DMS 273 (cell line): ENCODE measurements at regions not wholly inside any gene's neighbourhood (a gene's known extent, or its start where the extent isn't known, plus 50 kb on each side); places are given as distances from the start of the nearest gene placed in this dataset.

Experiments
- DNase-seq: peaks from one replicate; lab custom pipeline; 2025; ENCODE audit not compliant: unreplicated experiment; lab: John Stamatoyannopoulos, UW

DNA sequence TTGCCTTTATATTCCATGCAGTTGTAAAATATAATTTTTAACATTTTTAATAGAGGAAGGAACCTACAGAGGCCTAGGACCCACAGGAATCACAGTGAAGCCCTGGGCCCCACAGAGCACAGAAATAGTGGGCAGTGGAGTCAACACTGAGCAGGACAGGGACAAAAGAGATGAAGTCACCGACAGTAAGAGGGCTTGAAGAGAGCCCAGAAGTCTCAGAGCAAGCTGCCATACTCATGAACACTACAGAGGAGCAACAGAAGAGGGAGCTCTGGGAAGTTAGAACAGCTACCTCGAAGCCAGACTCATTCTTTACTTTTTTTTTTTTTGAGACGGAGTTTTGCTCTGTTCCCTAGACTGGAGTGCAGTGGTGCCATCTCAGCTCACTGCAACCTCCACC, 149.3 kb upstream of the TENM3 start:
- no peak for DNase-seq

DNA sequence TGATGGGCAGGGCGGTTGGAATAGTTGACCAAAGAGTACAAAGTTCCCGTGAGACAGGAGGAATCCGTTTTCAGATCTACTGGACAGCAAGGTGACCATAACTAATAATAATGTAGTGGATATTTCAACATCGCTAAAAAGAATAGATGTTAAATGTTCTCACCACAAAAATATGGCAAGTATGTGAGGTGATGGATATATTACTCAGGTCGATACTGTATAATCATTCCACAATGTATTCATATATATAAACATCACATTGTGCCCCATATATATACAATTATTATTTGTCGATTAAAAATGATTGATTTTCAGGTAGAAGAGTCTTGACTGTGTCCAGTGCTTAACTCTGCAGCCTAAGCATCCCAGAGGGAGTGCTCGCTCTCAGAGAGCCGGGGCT, 141.6 kb upstream of the TENM3 start:
- no peak for DNase-seq

DNA sequence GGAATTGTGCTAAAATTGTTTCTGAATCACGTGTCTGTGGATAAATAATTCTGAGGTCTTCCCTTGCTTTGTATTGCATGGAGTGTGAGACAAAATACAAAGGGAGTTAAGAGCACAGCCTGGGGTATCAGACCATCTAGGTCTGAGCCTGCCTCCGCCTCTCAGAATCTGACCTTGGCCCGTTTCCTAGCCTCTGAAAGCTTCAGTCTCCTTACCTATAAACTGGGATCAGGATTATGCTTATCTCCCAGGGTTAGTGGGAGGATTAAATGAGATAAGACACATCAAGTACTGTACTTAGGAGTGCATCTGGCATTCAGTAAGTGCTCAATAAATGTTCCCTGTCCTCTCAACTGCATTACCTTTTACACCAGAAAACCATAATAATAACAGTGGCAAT, 140.6 kb upstream of the TENM3 start:
- no peak for DNase-seq

DNA sequence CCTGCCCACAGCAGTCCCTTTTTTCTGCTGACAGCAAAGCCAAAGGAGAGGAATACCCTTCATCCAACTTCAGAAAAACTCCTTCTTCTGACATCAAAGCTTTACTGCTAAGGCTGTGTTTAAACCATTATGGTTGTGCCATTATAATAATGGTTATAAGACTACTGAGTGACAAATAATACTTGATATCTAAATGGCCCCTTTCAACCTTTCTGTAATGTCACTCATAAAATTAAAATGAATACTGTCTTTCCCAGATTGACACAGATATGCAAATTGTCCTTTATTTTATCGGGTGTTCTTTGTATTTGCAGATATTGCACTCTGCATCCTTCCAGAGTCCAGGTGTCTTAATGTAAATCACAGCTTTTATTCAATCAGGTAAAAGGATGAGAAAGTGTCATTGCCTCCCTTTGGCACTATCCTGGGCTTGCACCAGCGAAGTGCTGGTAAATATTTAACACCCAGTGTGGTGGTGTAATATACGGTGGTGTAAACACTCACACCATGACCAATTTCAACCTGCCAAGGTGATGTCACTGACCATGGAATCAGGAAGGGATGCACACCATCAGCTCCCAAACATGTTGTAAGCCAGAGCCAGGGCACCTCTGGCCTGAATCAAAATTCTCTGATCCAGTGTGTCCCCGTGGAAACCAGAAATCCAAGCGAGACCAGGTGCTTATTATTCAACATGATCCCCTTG, 139.4 kb upstream of the TENM3 start:
- DNase-seq, result no peak

DNA sequence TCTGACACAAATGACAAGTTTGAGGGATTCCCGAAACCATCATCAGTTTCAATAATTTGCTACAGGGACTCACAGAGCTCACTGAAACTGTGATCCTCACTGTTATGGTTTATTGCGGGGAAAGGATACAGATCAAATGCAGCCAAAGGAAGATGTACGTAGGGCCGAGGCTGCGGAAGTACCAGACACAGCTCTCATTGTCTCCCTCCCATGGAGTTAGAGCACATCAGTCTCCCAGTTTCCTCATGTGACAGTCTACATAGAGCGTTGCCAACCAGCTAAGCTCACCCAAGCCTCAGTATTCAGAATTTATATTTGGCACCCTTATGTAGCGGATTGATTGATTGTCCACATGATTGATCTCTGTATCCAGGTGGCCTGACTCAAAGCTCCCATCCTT, 137.8 kb upstream of the TENM3 start:
- no peak for DNase-seq

DNA sequence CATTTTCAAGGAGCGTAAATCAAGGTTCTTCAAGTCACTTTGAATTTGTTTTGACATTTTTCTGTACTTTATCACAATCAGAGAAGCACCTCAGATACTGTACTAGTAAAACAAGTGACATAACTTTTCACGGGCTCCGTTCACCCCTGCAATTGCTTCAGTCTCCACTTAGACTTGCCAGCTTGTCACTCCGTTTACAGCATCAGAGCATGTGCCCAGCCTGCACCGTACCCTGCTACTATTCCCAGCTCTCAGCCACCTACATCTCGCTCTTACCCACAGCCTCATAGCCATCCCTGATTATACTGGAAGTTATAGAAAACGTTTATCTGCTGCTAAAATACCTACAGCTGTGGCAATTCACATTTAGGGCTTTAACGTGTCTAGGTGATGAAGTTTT, 135.3 kb upstream of the TENM3 start:
- DNase-seq, result no peak

DNA sequence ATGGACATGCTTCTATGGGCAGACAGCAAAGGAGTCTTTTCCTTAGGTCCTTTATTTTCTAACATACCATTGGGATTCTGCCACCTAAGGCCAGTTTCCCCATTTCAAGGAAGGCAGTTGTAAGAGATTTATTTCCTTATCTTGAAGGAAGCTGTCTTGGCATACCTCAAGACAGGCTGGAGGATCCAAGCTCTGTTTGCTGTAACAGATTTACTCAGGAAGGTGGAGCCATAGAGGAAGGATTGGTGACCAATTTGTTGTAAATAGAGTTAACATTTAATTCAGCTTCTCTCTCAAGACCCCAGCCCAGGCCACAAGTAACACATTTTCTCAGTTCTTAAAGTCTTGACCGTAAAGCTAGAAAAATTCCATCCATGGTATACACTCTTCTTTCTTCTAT, 131.6 kb upstream of the TENM3 start:
- DNase-seq, result no peak

DNA sequence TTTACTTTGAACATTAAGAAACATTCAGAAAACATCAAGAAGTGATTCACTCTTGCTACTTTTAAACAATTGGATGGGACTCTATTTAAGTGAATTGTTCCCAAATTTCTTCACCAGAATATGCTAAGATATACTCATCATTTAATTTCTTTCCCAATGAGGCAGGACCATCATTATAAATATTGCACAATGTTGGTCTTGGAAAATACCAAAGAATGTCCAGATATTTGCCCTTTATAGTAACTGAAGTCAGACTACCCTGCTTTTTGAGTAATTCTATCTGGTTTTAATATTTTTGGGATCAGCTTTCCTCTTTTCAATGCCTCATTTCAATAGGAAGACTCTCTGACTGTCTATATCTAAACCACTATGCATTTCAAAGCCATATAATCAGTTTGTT, 129.4 kb upstream of the TENM3 start:
- DNase-seq, result no peak

DNA sequence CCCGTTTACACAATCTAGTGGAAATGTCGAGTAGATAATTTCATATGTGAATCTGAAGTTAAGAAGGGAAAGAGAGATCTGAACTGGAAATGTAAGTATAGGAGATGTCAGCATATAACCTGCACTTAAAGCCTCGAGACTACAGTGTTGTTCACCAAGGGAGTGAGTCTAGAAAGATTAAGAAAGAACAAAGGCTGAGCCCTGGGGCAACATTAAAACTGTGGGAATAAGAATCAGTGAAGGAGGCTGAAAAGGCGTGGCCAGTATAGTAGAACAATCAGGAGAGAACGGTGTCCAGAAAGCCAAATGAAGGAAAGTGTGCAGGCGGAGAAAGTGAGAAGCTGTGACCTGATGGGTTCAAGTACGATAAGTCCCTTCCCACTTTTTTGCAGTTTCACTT, 118.8 kb upstream of the TENM3 start:
- DNase-seq, result no peak

DNA sequence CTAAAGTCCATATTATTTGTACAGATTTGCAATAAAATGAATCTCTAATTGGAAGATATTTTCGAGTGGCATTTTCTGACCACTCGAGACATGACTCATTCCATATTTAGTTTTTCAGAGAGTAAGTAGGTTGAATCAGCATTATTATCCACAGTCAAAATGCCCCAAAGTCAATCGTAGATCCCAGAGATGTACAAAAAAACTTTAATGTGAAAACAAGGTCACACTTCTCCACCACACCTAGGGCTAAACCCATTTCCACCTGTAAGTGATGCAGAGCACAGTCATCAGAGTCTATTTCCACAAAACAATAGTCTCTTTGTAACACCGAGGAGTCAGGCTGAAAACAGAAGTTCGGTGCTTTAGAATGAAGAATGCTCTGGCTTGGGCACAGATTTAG, 117.1 kb upstream of the TENM3 start:
- DNase-seq, result no peak

DNA sequence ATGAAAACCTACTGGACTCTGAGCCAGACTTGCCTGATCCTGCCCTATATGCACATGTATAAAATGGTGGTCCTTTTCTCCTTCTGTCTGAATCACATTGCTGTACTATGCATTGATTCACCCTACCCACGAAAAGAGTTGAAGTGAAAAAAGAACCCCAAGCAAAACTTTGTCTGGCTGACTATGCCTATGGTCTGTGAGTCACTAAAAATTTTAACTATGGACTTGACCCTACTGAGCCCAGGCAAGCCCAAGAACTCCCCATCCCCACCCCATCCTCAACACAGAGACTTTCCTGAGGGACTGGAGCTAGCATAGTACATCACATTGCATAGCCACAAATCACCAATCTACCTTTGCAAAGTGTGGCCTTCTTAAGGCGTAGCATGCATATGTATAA, 116.6 kb upstream of the TENM3 start:
- DNase-seq, result no peak

DNA sequence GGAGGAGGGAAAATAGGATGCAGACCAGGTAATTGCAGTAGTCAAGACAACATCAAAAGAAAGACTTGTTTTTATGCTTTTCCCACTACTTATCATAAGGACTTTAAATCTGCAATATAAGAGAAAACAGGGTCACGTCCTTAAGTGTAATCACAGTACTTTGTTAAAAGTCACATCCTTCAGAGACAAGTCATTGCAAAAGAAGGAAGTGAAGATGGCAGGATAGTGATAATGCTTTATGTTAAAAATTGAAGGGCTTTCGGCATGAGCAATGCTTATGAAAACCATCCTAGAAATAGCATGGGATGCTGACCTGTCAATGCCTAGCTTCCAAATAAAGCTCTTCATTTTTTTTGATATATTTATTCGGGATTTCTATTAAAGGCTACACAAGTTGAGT, 110.2 kb upstream of the TENM3 start:
- DNase-seq, result no peak

DNA sequence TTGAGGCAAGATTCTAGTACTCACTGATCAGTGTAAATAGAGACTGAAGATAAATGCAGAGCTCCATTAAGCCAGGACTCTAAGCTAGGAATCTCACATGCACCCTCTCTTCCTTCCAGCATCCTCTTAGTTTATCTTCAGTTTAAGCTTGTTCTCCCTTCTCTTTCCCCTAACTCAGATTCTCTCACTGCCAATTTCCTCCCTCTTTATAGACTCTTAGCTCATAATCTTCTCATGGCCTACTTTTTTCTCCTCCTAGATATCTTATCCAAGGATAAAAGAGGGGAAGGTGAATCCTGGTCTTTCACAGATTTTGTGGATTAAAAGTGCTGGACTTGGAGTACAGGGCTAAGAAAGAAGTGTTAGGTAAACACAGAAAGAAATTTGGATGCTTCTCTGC, 108.9 kb upstream of the TENM3 start:
- DNase-seq, result no peak

DNA sequence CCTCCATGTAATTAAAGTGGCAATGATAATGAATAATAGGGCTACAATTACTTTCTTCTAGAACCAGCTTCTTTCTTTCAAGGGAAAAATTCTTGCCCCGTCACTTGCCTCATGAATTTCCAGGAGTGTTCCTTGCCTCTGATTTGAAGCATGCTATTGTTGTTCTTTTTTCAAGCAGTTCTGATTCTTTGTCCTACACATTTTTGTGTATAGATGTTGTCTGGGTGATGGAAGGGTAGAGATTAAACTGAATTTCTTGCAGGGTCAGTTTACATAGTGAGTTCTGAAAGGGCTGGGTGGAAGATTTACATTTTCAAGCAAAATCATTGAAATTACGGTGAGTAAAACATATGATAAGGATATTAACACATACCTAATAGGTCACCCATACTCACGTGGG, 107.0 kb upstream of the TENM3 start:
- no peak for DNase-seq

DNA sequence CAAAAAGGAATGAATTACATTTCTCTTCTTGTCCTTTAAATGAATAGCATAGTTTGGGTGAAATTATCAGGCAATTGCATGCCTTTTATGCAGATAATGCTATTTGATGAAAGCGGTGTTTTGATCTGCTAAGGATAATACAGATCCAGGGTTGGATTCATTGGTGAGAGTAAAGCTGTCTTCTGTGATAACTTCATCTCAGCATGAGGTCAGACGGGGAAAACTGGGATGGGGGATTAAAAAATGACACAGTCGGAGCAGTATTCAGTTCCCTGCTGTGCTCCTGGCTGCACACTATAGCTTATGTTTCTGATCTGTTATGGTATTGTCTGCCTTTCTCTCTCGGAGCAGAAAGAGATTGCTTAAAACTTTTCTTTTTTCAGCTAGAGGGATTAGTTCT, 105.9 kb upstream of the TENM3 start:
- DNase-seq, result no peak

DNA sequence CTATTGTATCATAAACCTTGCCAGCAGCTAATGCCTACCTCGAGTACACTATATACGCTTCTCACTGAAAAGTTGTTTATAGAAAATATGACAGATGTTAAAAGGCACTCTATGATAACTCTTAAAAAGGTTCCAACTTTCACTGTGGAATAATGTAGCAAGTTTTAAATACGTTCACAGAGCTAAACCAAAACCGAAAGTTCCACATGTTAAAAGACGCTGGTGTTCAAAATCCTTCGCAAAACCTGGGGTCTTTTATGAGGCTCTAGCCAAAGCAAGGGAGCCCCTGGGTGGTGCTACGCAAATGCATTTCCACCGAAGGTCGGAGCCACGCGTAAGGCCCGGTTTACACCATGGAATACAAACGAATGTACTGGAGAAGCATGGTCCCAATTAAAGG, 103.7 kb upstream of the TENM3 start:
- no peak for DNase-seq

DNA sequence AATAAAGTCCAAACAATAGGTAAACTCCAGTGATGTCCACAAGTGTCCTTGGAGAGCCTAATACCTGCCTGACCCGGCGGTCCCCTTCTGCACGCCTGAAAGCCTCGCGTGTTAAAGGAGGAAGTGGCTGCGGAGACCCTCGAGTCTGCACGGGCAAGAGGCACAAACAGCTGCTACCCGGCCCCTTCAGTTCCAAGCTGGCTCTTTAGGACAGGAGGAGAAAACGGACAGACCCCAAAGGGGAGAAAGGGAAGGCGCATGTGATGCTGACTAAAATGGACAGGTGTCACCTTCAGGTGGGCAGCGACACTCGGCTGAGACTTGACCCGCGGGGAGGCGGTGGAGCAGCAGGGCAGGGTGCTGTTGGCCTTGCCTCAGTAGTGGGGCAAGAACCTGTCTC, 102.7 kb upstream of the TENM3 start:
- DNase-seq, result no peak

DNA sequence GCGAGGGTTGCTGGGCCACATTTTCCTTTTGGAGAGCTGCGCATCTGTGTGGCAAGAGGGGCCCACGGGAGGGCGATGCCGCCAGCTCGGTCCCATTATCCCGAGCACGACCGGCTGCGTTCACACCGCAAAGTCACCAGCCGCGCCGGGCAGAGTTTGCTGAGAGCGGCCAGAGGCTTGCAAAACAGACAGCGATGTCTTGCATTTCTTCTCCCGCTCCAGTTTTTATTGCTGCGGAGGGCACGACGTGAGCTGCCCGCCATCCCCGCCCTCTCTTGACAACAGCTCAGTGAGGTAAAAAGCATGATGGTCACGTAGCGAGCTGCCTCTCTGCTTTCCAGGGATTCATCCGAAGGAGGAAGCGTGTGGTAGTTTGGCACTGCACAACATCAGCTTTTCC, 102.1 kb upstream of the TENM3 start:
- no peak for DNase-seq

DNA sequence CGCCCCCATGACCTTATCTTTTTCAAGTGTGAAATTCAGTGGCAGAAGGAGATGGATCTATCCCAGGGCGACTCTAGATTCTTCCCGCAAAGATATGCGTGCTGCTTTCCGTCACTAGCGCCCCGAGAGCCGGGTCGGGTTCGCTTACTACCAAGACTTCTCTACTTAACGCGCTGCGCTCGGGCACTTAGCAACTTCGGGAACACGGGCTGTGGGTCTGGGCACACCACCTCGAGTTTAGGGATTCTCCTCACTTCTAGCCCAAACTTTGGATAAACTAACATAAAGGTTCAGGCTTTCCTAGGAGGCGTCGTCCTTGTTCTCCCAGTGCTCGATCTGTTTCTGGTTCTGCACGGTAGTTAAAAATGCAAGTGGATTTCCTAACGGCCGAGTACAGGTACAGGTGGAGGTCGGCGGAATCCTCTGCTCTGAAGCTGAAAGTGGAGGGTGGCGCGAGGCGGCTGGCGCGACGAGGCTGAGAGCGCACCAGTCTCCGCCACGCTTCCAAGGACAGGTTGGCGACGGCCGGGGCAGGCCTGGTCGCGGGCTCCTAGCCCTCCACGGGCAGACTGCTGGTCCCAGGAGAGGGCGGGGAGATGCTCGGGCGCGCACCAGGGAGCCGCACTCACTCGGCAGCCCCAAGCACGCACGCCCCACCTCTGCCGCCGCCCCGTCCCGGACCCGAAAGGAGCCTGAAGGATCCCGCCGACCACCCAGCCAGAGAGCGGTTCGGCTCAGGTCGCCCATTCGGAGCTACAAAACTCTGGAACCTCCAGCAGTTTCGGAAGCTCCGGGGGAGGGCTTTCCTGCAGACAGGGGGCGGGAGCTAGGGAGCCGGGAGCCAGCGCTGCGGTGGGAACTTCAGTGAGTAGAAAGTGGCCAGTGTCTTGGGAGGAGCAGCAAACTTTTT, 100.8 kb upstream of the TENM3 start:
- no peak for DNase-seq

DNA sequence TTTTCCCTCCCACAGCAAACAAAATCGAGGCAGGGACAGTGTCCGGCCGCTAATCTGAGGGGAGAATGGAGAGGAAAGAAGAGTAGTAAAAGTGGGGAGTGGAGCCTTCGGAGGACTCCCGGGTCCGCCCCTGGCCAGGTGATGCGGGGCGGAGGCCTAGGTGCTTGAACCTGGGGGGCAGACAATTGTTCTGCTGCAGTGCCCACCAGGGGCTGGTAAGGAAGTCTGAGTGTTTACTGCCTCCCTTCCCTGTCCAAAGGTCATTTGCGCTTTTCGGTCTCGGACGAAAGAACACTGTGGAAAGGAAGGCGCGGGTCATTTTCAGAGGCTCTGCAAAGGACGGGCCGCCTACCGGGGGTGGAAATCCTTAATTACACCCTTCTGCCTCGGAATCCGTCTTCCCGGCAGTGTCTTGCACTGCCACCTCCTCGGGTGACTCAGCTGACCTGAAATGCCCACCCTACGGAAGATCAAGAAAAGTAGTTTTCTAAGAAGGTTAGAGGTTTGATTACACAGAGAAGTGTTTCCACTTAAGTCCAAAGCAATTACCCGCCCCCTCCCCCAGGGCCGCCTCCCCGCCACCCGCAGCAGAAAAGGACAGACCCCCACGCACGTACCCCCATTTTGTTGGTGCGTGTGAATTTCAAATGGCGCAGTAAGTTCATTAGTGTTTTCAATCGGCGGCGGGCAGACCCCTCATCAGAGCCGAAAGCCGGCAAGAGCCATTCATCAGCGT, 99.9 kb upstream of the TENM3 start:
- peak; percentile 25 for DNase-seq

DNA sequence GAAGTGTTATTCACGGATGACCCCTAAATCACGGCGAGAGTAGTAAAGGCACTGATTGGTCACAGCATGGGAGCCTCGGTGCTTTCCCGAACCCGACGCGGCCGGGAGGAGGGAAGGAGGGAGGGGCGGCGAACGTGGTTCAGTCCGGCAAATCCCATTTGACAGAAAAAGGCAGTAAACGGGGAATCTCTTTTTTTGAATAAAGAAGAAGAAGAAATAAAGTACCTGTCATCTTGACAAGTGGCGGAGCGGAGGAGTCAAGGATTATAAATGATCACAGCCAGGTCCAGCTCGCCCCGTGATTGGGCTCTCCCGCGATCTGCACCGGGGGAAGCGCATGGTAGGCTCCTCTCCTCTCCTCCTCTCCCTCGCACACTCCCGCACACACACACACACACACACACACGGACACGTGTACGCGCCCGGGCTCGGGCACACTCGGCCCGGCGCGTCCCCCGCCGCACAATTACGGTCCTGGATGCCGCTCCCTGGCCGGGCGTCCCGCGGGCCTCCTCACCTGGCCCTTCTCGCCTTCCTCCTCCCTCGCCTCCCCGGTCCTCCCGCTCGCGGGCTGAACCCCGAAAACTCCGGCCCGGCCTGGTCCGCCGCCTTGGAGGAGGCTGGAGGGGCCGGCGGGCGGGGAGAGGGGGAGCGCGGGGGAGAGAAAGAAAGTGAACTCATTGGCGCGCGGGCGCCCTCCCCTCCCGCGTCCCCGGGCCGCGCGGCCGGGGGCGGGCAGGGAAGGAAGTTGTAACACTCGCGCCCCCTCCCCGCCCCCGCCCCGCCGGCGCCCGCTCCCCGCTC, 99.2 kb upstream of the TENM3 start:
- DNase-seq, result peak; percentile 83
